Caco-2 (cell line): ENCODE measurements at regions not wholly inside any gene's neighbourhood (a gene's known extent, or its start where the extent isn't known, plus 50 kb on each side); places are given as distances from the start of the nearest gene placed in this dataset.

ENCODE experiments used
- BruUV-seq: library from RNA; stranded (reverse); fragments of 400-500 nt; replicated peaks from 2 replicates; lab custom pipeline; 2021; lab: Mats Ljungman, UMichigan
- CTCF ChIA-PET: fragments of 300-600 bp; sonication (Branson Sonifier 250); formaldehyde crosslinking; loops from one replicate; lab custom pipeline; 2022; ENCODE audit warnings: antibody characterized with exemption; lab: Charles Lee
- POLR2A ChIA-PET: fragments of 300-600 bp; sonication (Branson Sonifier 250); formaldehyde crosslinking; loops from one replicate; lab custom pipeline; 2022; ENCODE audit warnings: antibody characterized with exemption; lab: Charles Lee
- DNase-seq, 2 experiments: peaks; one replicate each; pipeline versions ENCODE4 v3.0.0 to v3.0.0-alpha.2; 2020 to 2022
- H3K27me3 ChIP-seq: replicated peaks from 2 replicates; pipeline ENCODE4 v1.6.0; 2011; ENCODE audit warnings: low read length; ENCODE audit not compliant: control insufficient read depth, insufficient read depth
- H3K36me3 ChIP-seq: 2 replicates; pipeline ENCODE4 v1.5.1; 2011; ENCODE audit warnings: low read length; ENCODE audit not compliant: control insufficient read depth, insufficient read depth
- H3K4me1 ChIP-seq: fragments of 250-450 bp; sonication (Bioruptor Pico); 2 replicates; pipeline ENCODE4 v1.5.1; 2020; ENCODE audit warnings: mild to moderate bottlenecking
- H3K4me3 ChIP-seq: 2 replicates; pipeline ENCODE4 v1.5.1; 2011; ENCODE audit warnings: low read depth, mild to moderate bottlenecking, control low read depth, low read length
- H3K9me3 ChIP-seq: fragments of 250-450 bp; sonication (Bioruptor Pico); 2 replicates; pipeline ENCODE4 v1.5.1; 2020; ENCODE audit warnings: mild to moderate bottlenecking, moderate library complexity
- H3K27ac Mint-ChIP-seq: one replicate; pipeline ENCODE4 v1.8.0; 2022; ENCODE audit warnings: mixed read lengths; ENCODE audit not compliant: unreplicated experiment
- H3K27me3 Mint-ChIP-seq: one replicate; pipeline ENCODE4 v1.8.0; 2022; ENCODE audit warnings: mixed read lengths; ENCODE audit not compliant: insufficient read depth, unreplicated experiment
- H3K36me3 Mint-ChIP-seq: one replicate; pipeline ENCODE4 v1.8.0; 2022; ENCODE audit warnings: mild to moderate bottlenecking, mixed read lengths; ENCODE audit not compliant: insufficient read depth, unreplicated experiment
- H3K4me1 Mint-ChIP-seq: one replicate; pipeline ENCODE4 v1.8.0; 2022; ENCODE audit warnings: low read depth, mixed read lengths; ENCODE audit not compliant: unreplicated experiment
- H3K4me3 Mint-ChIP-seq: one replicate; pipeline ENCODE4 v1.8.0; 2022; ENCODE audit warnings: mild to moderate bottlenecking, moderate library complexity, mixed read lengths; ENCODE audit not compliant: unreplicated experiment
- H3K9me3 Mint-ChIP-seq: one replicate; pipeline ENCODE4 v1.8.0; 2022; ENCODE audit warnings: mixed read lengths; ENCODE audit not compliant: unreplicated experiment
- intact Hi-C: fragments of 100-400 bp; cut with micrococcal nuclease; formaldehyde crosslinking; loops from one replicate; pipeline ENCODE4 v1.10.0; 2022; ENCODE audit not compliant: unreplicated experiment
- TF ChIP-seq, protein P1 (sequence below), 2 experiments: fragments of 200-600 bp in 1 of 2; IDR thresholded peaks; 1 replicate in 1 of 2; 2 replicates in 1 of 2; pipeline versions ENCODE4 v1.5.1 to v1.8.0; 2011 to 2022; ENCODE audit warnings: antibody characterized with exemption in 1 of 2, control low read depth in 1 of 2, inconsistent platforms in 1 of 2, low read depth in 1 of 2, low read length in 1 of 2, mild to moderate bottlenecking in 1 of 2, moderate library complexity in 1 of 2; ENCODE audit not compliant: insufficient read depth in 1 of 2, severe bottlenecking in 1 of 2, unreplicated experiment in 1 of 2

DNA sequence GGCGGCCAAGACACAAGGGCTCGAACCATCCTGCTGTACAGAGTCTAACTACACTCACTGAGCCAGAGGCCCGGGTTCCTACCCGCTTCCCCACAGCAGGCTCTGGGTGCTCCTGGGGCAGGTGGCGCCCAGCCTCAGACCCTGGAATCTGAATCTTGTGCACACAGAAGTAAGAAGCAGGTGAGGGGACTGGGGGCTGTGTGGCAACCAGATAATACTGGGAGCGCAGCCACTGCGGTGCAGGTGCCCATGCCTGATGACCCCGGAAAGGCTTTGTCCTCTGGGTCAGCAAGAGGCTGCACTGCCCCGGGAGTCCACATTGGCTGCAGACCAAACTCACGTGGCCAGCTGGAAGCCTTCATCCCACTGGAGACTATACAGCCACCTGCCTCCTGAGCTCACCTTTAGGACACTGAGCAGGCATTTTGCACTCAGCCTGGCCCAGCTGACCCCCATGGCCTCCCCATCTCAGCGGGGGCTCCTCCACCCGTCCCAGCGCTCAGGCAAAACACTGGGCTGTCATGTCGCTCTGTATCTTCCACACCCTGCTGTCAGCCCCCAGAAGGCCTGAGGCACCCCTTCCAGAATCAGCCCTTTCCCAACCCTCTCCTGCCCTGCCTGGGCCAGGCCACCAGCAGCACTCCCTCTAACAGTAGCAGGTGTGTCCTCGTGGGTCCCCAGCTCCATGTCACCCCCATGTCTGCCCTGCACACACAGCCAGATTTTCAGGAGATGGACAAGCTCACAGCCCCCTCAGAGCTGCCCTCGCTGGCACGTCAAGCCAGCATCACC lies 101.0 kb upstream of the IQSEC1 start:
- CTCF ChIA-PET: no interaction called here
- peaks cover 7% of the 10 kb centered on the region for H3K9me3 ChIP-seq
- H3K27me3 Mint-ChIP-seq: peaks cover 20% of the 10 kb centered on the region
- H3K27ac Mint-ChIP-seq: no peak overlapping the region
- H3K4me1 Mint-ChIP-seq: no peaks in the 10 kb centered on the region
- BruUV-seq: no TSS peak
- no peaks in the 10 kb centered on the region for H3K36me3 ChIP-seq
- H3K4me1 ChIP-seq: no peaks in the 10 kb centered on the region
- H3K36me3 Mint-ChIP-seq: no peaks in the 10 kb centered on the region
- H3K4me3 ChIP-seq: no peak overlapping the region
- H3K9me3 Mint-ChIP-seq: peaks cover 12% of the 10 kb centered on the region
- DNase-seq: peak in 1 of 2 experiments; percentile 22
- no peaks in the 10 kb centered on the region for H3K27me3 ChIP-seq
- intact Hi-C loops: no loop called here
- no peak overlapping the region for H3K4me3 Mint-ChIP-seq
- POLR2A ChIA-PET: no interaction called here
- TF ChIP-seq, protein P1, sequence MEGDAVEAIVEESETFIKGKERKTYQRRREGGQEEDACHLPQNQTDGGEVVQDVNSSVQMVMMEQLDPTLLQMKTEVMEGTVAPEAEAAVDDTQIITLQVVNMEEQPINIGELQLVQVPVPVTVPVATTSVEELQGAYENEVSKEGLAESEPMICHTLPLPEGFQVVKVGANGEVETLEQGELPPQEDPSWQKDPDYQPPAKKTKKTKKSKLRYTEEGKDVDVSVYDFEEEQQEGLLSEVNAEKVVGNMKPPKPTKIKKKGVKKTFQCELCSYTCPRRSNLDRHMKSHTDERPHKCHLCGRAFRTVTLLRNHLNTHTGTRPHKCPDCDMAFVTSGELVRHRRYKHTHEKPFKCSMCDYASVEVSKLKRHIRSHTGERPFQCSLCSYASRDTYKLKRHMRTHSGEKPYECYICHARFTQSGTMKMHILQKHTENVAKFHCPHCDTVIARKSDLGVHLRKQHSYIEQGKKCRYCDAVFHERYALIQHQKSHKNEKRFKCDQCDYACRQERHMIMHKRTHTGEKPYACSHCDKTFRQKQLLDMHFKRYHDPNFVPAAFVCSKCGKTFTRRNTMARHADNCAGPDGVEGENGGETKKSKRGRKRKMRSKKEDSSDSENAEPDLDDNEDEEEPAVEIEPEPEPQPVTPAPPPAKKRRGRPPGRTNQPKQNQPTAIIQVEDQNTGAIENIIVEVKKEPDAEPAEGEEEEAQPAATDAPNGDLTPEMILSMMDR (IDR thresholded peaks at IDR 0.05; ENCODE audit: insufficient read depth in 1 of 2, low read depth in 1 of 2, low read length in 1 of 2, severe bottlenecking in 1 of 2, unreplicated experiment in 1 of 2): no peak

DNA sequence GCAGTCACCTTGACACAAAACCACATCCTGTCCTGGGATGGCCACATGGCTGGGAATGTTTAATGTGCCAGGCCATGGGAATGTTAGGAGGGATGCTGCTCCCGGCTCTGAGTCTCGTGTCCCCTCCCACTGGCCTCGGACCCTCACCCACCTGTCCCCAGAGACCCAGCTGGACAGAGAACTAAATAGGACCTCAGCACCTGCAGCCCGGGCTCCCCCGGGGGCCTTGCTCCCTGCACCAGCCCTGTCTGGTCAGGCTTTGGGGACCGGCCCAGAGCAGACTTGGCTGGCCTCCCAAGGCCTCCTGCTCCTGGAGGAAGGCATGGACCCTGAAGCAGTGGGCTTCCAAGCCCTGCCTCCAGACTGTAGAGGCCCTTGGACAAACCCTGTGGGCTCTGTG lies 100.0 kb upstream of the IQSEC1 start:
- TF ChIP-seq, protein P1 (IDR thresholded peaks at IDR 0.05; ENCODE audit: insufficient read depth in 1 of 2, low read depth in 1 of 2, low read length in 1 of 2, severe bottlenecking in 1 of 2, unreplicated experiment in 1 of 2): no peak
- CTCF ChIA-PET: no interaction called here
- Mint-ChIP-seq H3K4me3 (no peak overlapping the region), H3K27ac (no peak overlapping the region), H3K9me3 (peaks cover 2% of the 10 kb centered on the region), H3K4me1 (no peaks in the 10 kb centered on the region), H3K27me3 (peaks cover 30% of the 10 kb centered on the region), H3K36me3 (no peaks in the 10 kb centered on the region)
- no peak overlapping the region for H3K4me3 ChIP-seq
- POLR2A ChIA-PET: no interaction called here
- no peaks in the 10 kb centered on the region for H3K4me1 ChIP-seq
- intact Hi-C loops: no loop called here
- DNase-seq: no peak
- BruUV-seq: no TSS peak
- H3K27me3 ChIP-seq: no peaks in the 10 kb centered on the region; the same call in 1 of the 2 replicates
- H3K36me3 ChIP-seq: no peaks in the 10 kb centered on the region
- H3K9me3 ChIP-seq: no peaks in the 10 kb centered on the region

GRCh38 chr3:13172644-13173013 lies 99.4 kb upstream of the IQSEC1 start:
- no peak for DNase-seq
- Histone ChIP-seq H3K9me3 (no peaks in the 10 kb centered on the region), H3K27me3 (no peaks in the 10 kb centered on the region; the same call in 1 of the 2 replicates), H3K4me1 (no peaks in the 10 kb centered on the region), H3K36me3 (no peaks in the 10 kb centered on the region), H3K4me3 (no peak overlapping the region)
- Mint-ChIP-seq H3K4me1 (no peaks in the 10 kb centered on the region), H3K27me3 (peaks cover 30% of the 10 kb centered on the region), H3K27ac (no peak overlapping the region), H3K9me3 (no peaks in the 10 kb centered on the region), H3K4me3 (no peak overlapping the region), H3K36me3 (no peaks in the 10 kb centered on the region)
- intact Hi-C loops: no loop called here
- TF ChIP-seq, protein P1 (IDR thresholded peaks at IDR 0.05; ENCODE audit: insufficient read depth in 1 of 2, low read depth in 1 of 2, low read length in 1 of 2, severe bottlenecking in 1 of 2, unreplicated experiment in 1 of 2): no peak
- ChIA-PET CTCF (no interaction called here), POLR2A (no interaction called here)
- no TSS peak for BruUV-seq
